Right renal pelvis (tissue), 4 donors: ENCODE measurements at regions not wholly inside any gene's neighbourhood (a gene's known extent, or its start where the extent isn't known, plus 50 kb on each side); places are given as distances from the start of the nearest gene placed in this dataset.
A peak's percentile ranks its signal among the peaks of the same experiment; 100 is the strongest.
"Not testable (repeated sequence)": the region's sequence is repeated elsewhere in the genome, so short reads cannot be mapped to it uniquely, and the experiment has no call there.

Experiments
- DNase-seq, 4 donors: peaks; one replicate each; pipeline ENCODE4 v3.0.0-alpha.2; 2013; ENCODE audit warnings: low read depth in 4 of 4, low spot score in 3 of 4, missing footprints in 1 of 4

DNA sequence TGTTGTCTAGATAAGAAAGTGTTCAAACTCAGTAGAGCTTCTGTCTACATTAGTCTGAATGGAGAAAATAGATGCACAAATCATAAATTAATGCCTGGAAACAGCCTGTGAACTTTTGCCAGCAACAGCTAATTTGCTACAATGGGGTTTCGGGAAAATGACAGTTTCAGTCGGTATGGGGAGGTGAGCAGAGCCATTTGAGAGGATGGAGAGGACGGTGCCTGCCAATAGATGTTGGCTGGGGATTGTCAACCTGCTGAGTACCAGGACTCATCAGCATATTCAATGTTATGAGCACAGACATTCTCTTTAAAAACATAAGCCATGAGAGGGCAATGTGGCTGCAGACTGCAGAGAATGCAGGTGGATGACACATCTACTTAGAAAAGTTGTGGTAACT is 230.3 kb upstream of the PCDH18 start:
- no peak for DNase-seq

DNA sequence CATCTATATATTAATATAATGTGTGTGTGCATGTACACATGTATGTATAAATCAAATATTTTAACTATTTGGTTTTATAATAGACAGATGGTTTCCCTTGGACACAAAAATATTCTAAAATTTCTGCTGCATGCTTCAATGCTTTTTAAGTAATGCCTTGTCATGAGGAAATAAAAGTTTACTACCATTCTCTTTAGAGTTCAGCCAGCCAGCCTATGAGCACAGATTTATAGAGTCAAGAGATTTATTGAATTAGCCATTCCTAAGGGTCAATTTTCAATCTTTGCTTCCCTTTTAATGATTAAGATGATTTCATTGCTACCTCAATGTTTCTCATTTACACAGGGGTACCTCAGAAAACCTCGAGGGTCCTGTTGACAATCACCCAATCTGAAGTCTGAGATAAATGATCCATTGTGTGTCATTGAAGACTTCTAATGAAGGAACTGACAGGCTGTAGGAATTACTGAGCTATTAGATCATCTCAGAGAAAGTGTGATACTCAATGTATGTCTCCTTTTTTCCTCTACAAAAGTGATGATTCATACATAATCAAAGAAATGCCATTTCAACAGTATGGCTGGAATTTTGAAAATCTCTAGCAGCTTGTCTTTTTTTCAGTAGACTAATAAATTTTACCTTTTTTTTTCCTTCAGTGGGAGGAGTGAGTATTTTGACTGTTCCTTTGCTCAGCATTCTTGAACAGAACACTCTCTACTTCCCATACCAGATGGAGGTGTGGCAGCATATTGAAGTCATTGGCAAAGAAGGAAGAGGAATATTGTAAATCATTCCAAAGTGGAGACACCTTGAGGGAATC is 222.6 kb upstream of the PCDH18 start:
- peak in 3 of 4 donors; percentile 12 to 20 (median 16) for DNase-seq

DNA sequence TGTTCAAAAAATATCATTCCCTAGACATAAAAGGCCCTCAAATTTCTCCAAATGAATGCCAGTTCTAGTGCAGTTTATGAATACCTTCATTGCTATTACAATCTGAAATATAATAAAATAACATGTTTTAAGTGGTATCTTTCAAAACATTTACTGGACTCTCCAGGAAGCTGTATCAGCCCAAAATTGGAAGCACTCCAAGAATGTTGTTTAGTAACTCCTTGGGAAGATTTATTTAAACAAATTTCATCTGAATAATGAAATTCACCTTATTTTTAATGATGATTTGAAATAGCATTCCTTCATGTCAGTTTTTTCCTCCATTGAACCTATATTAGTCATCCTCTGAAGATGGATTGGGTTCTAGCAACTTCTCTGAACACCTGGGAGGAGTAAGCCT is 217.2 kb upstream of the PCDH18 start:
- DNase-seq, result no peak

DNA sequence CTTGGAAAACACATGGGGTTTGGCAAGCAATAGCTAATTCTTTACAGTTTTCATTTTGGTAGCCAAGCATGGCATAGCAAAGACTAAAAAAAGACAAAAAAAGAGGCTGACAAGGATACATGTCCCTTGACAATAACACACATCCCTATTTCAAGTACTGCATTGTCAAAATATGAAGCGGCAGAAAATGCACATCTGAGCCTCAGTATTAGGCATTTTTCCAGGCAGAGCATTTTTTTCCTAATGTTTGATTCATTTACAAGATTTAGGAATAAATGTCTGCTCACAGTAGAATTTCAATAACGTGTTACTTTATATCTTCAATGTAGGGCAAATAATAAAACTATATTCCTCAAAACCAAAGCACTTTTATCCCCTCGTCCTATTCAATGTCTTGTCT is 216.3 kb upstream of the PCDH18 start:
- DNase-seq, result no peak

DNA sequence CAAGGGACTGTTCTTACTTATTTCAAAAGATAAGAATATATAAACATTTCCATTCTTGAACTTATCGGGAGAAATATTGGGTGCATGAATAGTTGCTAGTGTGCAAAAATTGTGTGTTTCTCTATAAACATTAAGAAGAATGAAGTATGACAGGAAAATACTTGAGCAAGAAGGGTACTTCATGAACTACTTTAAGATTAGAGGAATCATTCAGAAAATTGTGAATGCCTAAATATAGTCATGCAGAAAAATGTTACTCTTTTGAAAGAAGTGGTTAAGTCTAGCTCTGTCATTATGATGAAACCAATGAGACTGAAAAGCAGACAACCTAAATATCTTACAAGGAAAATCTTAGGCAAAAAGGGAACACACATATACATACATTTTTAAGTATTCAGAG is 207.8 kb upstream of the PCDH18 start:
- no peak for DNase-seq

DNA sequence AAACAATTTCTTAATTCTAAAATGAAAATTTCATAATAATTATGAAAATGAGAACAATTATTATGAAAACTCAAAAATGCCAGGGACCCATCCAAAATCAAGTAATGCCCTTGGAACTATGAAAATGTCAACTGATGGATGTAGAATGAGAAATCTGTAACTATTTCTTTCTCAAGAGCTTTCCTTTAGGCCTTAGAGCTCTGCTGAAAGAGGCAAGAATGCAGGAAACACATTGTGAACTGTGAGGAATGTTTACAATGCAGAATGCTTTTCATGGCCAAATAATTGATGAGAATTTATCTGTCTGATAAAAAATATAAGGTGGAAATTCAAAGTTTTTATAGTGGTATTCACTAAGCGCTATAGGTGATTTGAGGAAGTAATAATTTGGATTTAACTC is 207.1 kb upstream of the PCDH18 start:
- DNase-seq, result no peak

DNA sequence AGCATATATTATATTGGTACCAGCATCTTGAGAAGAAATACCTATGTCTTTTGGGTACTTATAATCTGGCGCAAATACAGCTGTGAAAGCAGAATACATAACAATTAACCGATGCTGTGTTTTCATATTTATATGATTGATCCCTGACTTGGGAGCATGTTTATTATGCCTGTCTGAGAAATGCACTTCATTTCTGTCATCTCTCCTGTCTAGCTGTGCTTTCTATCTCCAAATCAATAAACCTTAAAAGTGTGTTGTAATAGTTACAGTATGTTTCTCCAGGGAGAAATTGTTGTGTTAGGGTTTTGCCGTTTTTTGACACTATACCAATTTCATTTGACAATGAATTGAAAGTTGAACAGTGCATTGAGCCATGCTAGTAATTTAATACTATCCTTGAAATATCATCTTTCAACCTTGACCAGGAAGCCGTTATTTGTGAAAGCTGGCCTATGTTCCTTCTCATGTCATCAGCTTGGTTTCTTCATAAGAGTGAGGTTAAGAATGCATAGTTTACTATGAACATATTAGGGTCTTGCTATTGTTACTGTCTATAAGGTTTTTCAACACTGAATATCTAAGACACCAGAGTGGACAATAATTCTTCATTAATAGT is 206.2 kb upstream of the PCDH18 start:
- no peak for DNase-seq

DNA sequence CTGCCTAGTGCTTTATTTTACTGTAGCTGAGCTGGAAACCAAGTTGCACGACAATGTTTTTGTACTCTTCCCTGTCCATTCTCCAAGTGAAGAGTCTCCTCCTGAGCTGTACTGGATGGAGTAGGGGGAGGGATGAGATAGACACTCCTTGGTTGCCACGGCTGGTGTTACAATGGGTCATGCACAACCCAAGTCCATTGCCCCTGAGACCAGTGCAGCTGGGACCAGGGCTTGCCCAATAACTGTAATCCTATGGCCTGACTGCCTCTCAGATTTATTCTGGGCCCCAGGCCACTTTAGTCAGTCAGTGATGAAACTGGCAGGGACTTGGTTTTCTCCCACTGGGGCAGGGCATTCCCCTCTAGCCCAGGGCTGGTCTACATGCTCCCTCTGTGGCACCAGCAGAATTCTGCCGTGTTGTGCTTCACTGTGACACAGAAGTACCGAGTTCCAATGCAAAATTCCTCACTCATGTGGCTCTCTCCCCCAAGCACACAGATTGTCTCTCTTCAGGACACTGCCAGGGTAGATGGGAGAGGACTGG is 203.3 kb upstream of the PCDH18 start:
- DNase-seq, result no peak

DNA sequence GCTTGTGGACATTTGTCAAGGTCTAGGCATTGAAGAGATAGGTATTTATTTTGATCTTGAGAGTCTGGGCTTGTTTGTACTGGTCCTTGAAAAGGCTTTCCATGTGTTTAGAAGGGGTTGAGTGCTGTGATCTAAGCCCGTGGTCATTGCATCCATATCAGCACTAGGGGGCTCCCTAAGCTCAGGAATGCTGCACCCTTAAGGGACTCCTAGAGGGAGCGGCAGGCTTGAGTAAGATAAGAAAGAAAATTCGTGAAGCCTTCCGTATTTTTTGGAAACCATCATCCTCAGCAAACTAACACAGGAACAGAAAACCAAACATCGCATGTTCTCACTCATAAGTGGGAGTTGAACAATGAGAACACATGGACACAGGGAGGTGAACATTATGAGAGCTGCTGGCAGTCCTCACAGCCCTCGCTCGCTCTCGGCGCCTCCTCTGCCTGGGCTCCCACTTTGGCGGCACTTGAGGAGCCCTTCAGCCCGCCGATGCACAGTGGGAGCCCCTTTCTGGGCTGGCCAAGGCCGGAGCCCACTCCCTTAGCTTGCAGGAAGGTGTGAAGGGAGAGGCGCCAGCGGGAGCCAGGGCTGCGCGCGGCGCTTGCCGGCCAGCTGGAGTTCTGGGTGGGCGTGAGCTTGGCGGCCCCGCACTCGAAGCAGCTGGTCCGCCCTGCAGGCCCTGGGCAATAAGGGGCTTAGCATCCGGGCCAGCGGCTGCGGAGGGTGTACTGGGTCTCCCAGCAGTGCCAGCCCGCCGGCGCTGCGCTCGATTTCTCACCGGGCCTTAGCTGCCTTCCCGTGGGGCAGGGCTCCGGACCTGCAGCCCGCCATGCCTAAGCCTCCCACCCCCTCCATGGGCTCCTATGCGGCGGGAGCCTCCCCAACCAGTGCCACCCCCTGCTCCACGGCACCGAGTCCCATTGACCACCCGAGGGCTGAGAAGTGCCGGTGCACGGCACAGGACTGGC is 201.2 kb upstream of the PCDH18 start:
- DNase-seq, result not testable (repeated sequence)

DNA sequence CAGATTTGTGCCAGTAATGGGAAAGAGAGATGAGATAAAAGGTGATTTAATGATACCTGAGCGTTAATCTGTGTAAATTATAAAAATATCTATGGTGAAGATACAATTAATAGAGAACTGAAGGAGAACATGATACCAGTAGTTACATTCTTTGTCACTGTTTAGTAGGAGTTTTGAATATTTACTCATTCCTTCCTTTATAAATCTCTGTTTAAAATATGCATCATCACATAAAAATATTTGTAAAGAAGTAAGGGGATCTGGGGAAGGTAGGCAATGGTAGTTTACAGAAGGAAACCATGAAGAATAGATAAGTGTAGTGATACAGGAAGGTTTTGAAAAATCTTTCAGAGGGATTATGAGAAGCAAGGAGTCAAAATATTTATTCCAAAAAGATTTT is 190.6 kb upstream of the PCDH18 start:
- DNase-seq, result no peak

DNA sequence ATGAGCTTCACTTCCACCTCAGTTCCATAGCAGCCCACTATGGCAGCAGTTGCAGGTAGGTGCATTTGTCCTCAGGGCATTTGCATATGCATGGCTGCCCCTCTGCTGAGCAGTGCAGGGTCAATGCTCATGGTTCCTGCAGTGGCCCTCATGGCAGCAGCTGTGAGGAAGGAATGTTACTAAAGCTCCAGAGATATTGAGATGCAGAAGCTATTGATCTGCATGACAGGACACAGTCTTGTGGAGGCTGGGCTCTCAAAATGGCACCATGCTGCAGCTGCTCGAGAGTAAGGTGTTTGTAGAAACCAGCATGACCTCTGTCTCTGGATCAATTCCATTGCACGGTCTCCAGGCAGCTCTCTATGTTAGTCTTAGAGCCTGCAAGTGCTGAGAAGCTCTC is 179.2 kb upstream of the PCDH18 start:
- DNase-seq, result no peak

DNA sequence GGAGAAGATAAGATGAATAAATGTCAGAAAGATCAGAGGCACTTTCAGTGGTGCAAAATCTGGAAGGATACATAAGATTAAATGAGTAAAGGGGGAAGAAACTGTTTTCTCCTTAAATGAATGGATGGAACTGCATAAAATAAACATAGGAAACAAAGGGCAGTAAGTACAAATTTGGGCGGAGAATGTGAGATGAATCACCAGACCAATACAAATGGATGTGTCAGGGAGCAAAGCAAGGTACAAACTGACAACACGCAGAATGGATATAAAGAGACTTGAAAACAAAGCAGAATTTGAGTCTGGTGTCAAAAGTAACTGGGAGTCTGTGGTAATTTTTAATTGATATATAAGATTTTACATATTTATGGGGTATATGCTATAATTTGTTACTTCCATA is 175.3 kb upstream of the PCDH18 start:
- no peak for DNase-seq

DNA sequence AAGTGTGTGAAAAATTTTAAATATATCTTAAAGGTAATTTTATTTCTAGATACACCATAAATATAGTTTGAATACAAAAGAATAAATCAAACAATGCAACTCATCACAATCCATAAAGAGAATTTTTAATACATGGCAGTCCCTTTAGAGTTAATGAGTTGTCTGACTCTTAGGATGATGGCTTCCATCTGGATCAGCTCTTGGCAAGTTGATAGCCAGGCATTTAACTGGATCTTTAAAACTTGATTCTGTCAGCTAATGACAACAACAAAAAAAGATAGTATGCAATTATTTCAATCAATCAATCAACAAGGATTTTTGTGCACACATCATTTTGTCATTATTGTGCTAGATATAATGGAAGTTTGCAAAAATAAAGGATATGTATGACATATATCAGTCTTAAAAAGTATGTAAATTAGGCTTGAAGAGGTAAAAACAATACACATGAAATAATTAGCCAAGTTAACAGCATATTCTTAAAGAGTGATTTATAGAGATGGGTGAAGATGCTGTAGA is 174.9 kb upstream of the PCDH18 start:
- DNase-seq, result no peak

DNA sequence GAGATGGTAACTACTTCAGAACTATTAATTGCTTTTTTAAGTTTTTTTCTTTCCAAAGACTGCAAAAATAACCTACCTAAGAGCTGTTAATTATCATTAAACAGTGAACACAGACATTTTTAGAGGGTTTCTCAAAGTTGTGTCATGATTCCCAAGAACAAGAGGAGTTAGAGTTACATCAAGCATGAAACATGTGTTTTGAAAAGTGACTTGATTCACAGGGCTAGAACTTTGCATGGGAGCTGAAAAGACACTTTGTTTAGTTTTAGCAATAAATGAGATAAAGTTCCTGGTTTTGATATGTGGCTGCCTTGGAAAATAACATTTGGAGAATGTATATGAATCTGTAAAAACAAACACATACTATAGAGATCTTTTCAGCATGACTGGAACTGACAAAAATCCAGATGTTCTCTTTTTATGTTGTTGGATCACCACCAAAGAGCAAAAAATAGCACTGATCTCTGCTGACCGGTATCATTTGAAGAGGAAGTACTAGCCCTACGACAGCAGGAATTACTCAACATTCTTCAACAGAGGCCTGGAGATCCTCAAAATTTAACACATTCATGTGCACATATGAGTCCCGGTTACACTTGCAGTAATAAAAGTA is 173.0 kb upstream of the PCDH18 start:
- DNase-seq, result peak; percentile 63 to 78 (median 69)

DNA sequence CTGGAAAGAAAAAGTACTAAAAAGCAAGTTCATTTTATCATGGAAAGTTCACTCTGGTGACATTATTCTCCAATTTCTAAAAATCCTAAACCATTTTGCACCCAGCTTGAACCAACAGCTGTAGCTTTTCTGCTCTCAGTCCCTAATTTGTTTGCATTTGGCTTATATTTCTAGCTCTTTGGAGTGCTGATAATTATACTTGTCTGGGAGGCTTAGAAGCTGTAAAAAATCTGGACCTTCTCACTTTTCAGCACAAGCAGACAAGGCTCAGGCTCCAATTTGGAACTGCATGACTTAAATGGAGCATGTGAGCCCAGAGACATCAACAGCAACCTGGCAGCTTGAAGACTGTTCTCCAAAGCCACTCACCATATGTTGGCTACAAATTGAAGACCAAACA is 170.9 kb upstream of the PCDH18 start:
- DNase-seq, result peak in 3 of 4 donors; percentile 46 to 66 (median 63)

DNA sequence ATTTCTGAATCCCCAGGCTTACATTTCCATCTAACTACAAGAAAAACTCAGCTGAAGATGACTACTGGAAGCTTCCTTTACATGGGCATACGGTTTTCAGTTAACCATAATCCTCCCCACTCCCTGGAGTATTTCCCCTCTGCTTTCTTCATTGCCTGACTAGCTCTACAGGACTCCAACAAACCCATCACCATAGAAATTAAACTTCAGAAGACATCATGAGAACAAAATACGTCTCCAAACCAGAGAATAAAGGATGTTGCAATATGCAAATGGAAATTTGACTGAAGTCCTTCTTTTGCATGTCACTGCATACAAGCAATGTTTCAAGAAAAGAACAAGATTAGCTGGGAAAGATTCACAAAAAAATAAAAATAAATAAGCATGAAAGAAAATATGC is 170.2 kb upstream of the PCDH18 start:
- no peak for DNase-seq

DNA sequence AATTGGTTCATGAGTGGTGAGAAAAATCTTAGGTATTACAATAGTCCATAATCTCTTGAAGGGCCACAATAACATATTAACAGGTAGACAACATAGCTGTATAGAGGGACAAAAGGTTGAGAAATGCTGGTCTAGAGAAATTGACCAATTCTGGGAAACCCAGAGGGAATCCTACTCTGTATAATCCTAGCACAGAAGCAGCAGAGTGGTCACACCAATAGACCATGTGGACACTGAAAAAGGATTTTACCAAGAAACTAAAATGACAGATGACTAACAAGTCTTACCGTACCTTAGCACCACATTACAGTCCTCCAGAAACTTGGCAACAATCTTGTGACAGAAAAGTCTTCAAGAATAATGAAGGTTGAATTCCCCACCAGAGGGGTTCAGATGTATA is 169.1 kb upstream of the PCDH18 start:
- DNase-seq, result no peak

DNA sequence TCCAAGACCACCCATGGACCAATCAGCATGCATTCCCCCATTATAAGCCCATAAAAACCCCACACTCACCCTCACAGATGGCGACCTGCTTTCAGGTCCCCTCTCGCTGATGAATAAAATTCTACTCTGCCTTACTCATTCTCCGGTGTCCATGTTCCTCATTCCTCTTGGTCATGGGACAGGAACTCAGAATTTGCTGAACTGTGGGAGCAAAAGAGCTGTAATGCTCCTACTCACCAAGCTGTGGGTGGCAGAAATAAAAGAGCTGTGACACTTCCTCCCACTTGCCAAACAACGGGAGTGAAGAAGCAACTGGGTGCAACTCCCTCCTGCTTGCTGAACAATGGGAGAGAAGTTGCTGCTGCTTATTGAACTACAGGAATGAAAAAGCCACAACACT is 168.5 kb upstream of the PCDH18 start:
- DNase-seq, result no peak

DNA sequence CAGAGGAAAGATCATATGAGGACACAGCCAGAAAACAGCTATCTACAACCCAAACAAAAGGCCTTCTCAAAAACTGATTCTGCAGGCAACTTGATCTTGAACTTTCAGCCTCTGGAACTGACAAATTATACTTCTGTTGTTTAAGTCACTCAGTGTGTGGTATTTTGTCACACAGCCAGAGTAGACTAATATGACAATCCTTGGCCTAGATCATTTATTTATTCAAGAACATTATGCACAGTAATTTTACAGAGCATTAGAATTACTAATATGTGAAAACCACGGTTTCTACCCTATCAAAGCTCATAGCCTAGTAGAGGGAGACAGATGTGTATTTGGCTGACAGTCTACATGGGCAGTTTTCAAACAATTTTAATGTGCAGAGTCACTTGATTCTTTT is 167.8 kb upstream of the PCDH18 start:
- no peak for DNase-seq

DNA sequence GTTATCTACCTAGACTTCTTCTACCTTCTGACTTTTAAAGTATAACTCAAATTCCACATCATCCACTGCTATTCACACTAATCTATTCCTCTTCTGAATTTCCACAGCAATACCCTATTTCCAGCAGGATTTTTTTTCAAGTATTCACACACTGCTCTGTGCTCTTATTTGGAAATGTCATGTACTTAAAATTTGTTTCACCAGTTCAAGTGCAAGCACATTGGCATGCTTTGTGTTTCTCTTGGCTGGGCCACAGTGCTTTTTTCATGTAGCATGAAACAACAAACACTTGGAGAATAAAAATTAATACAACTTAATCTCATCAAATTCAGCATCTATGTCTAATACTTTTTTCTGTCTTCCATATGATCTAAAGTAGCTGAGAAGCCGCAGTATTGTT is 161.8 kb upstream of the PCDH18 start:
- DNase-seq, result no peak
